ENCODE measurements at regions not wholly inside any gene's neighbourhood (a gene's known extent, or its start where the extent isn't known, plus 50 kb on each side); places are given as distances from the start of the nearest gene placed in this dataset.

- no peak for TF ChIP-seq CTCF (IDR thresholded peaks at IDR 0.05; ENCODE audit: insufficient read depth, missing control alignments)
- no peak for FAIRE-seq
- no peak for DNase-seq (ENCODE audit: insufficient read length, low spot score)
Observed at GRCh38 chr1:30011970-30012369, 711.4 kb downstream of the MATN1 start.

DNA sequence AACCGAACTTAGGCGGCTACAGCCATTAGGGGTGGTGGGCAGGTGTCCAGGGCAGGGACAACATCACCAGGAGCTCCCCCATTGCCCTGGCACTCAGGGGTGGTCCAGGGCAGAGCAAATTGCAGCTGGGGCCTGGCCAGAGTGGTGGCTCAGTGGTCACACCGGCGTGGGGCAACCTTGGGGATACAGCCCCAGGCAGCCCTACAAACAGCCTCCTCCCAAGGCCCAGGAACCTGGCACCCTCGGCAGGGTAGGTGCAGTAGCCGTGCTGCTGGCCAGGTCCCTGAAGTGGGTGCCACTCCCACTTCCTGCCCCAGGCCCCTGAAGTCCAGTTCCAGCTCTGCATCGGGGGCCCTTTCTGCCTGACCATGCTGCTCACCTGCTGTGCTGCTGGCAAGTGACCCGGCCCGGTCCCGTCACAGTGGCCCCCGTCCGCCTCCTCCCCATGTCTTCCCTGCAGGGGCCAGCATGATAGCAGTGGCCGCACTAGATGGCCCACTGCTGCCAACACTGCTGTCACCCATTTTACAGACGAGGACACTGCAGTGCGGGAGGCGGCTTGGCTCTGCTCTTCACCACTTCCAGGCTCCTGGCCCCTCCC is 712.8 kb downstream of the MATN1 start:
- FAIRE-seq (no peak), DNase-seq (ENCODE audit: insufficient read length, low spot score) (no peak)
- no peak for TF ChIP-seq CTCF (IDR thresholded peaks at IDR 0.05; ENCODE audit: insufficient read depth, missing control alignments)

- no peak for FAIRE-seq
- TF ChIP-seq CTCF (IDR thresholded peaks at IDR 0.05; ENCODE audit: insufficient read depth, missing control alignments), result no peak
- DNase-seq (ENCODE audit: insufficient read length, low spot score), result no peak
Observed at GRCh38 chr1:30009720-30010119, 713.7 kb downstream of the MATN1 start.

- DNase-seq (ENCODE audit: insufficient read length, low spot score) (no peak), FAIRE-seq (no peak)
Observed at GRCh38 chr1:30008998-30009657, 714.3 kb downstream of the MATN1 start.

DNA sequence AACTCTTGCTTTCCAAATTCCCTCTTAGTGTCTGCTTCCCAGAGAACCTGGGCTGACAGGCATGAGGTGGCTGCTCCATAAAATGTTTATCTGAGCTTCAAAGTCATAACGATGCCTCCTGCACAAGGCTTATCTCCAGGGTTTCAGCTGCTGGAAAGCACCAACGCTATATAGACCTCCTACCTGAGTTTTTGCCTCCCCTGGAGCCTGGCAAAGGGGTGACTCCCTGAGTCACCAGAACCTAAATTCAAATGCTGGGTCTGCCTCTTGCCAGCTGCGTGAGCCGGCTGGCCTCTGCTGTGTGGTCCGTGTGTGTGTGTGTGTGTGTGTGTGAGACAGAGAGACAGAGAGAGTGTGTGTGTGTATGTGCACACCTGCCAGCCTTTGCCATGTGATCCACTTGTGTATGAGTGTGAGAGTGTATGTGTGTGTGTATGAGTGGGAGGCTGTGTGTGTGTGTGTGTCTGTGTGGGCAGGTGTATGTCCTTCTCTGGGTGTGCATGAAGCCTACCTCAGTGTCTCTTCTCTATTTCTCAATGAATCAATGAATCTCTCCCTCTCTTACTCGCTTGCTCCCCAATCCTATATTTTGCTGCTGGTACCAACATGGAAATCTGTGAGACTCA is 714.9 kb downstream of the MATN1 start:
- FAIRE-seq (no peak), DNase-seq (ENCODE audit: insufficient read length, low spot score) (no peak)
- TF ChIP-seq CTCF (IDR thresholded peaks at IDR 0.05; ENCODE audit: insufficient read depth, missing control alignments), result no peak

More at GRCh38 chr1:30008998-30009657, 714.3 kb downstream of the MATN1 start:
- no peak for TF ChIP-seq CTCF (IDR thresholded peaks at IDR 0.05; ENCODE audit: insufficient read depth, missing control alignments)

DNA sequence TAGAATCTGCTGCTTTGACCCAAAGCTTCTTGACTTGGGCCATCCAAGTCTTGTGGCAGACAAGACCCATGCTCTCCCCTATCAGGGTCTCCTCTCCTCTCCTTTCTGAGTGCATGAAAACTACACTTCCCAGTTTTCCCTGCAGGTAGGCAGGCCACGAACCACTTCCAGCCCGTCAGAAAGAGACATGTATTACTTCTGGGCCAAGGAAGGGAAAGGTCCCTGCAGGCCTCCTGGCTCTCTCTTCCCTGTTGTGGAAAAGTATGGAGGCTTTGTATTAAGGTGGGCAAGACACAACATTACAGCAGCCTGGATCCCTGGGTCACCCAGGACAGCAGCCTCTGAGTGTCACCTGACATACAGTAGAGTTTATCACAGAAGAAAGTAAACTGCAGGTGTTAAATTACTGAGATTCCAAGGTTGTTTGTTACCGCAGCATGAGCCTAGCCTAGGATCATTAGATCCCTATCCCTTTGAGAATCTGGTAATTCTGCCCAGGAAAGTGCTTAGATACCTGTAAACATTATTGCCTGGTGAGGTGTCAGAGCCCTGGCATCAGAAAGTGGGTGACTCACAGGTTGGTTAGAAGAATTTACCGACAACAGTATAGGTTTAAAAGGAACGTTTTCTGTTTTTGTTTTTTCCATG is 717.3 kb downstream of the MATN1 start:
- TF ChIP-seq CTCF (IDR thresholded peaks at IDR 0.05; ENCODE audit: insufficient read depth, missing control alignments), result no peak
- DNase-seq (ENCODE audit: insufficient read length, low spot score) (no peak), FAIRE-seq (no peak)

DNA sequence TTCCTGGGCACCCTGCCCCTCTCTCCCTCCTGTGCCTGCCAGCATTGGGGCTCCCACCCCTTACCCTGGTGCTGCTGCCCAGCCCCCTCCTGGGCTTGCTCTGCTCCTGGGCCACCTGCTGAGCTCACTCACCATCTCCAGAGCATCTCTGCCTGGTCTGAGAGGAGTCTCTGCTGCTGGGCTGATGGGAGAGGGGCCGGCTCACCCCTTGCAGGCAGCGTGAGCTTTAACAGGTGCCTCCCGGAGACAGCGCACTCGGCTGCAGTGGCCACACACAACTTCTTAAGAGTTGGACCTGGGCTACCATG is 721.7 kb downstream of the MATN1 start:
- DNase-seq (ENCODE audit: insufficient read length, low spot score) (no peak), FAIRE-seq (no peak)
- no peak for TF ChIP-seq CTCF (IDR thresholded peaks at IDR 0.05; ENCODE audit: insufficient read depth, missing control alignments)

Data from D721Med (cell line).